BLaER1 (cell line): ENCODE measurements at regions not wholly inside any gene's neighbourhood (a gene's known extent, or its start where the extent isn't known, plus 50 kb on each side); places are given as distances from the start of the nearest gene placed in this dataset.
"Not testable (repeated sequence)": the region's sequence is repeated elsewhere in the genome, so short reads cannot be mapped to it uniquely, and the experiment has no call there.

Experiments used
- H3K27ac ChIP-seq: shearing (Covaris generic); formaldehyde crosslinking; 2 replicates; pipeline ENCODE4 v1.8.1; 2022
- H3K27me3 ChIP-seq: shearing (Covaris generic); formaldehyde crosslinking; 2 replicates; pipeline ENCODE4 v1.8.1; 2022
- H3K36me3 ChIP-seq: shearing (Covaris generic); formaldehyde crosslinking; 2 replicates; pipeline ENCODE4 v1.8.1; 2022
- H3K4me1 ChIP-seq: shearing (Covaris generic); formaldehyde crosslinking; 2 replicates; pipeline ENCODE4 v1.8.1; 2022
- H3K4me2 ChIP-seq: shearing (Covaris generic); formaldehyde crosslinking; 2 replicates; pipeline ENCODE4 v1.8.1; 2022
- H3K4me3 ChIP-seq: shearing (Covaris generic); formaldehyde crosslinking; 2 replicates; pipeline ENCODE4 v1.8.1; 2022
- H3K9ac ChIP-seq: shearing (Covaris generic); formaldehyde crosslinking; 2 replicates; pipeline ENCODE4 v1.8.1; 2022
- H3K9me3 ChIP-seq: shearing (Covaris generic); formaldehyde crosslinking; 2 replicates; pipeline ENCODE4 v1.8.1; 2022
- H4K20me1 ChIP-seq: shearing (Covaris generic); formaldehyde crosslinking; 2 replicates; pipeline ENCODE4 v1.8.1; 2022
- Cebpa-rat ChIP-seq: shearing (Covaris generic); IDR thresholded peaks from 2 replicates; pipeline ENCODE4 v1.8.1; 2022

GRCh38 chr16:47877166-47877565, 278.6 kb downstream of the ABCC12 start:
- Histone ChIP-seq H3K4me3 (no peak overlapping the region), H3K9ac (no peak overlapping the region), H3K9me3 (no peaks in the 10 kb centered on the region), H4K20me1 (no peaks in the 10 kb centered on the region), H3K4me2 (no peak overlapping the region), H3K27me3 (no peaks in the 10 kb centered on the region), H3K27ac (no peak overlapping the region), H3K4me1 (no peaks in the 10 kb centered on the region), H3K36me3 (no peaks in the 10 kb centered on the region)
- TF ChIP-seq Cebpa-rat = no peak

GRCh38 chr16:47876511-47876910, 279.3 kb downstream of the ABCC12 start:
- TF ChIP-seq Cebpa-rat = no peak
- no peaks in the 10 kb centered on the region for H3K4me1 ChIP-seq
- no peaks in the 10 kb centered on the region for H3K27me3 ChIP-seq
- no peaks in the 10 kb centered on the region for H3K36me3 ChIP-seq
- no peak overlapping the region for H3K9ac ChIP-seq
- H4K20me1 ChIP-seq = no peaks in the 10 kb centered on the region
- no peak overlapping the region for H3K27ac ChIP-seq
- no peak overlapping the region for H3K4me2 ChIP-seq
- no peak overlapping the region for H3K4me3 ChIP-seq
- no peaks in the 10 kb centered on the region for H3K9me3 ChIP-seq

- Histone ChIP-seq H3K27ac (no peak overlapping the region), H4K20me1 (no peaks in the 10 kb centered on the region), H3K9ac (no peak overlapping the region), H3K36me3 (no peaks in the 10 kb centered on the region), H3K4me1 (no peaks in the 10 kb centered on the region), H3K9me3 (no peaks in the 10 kb centered on the region), H3K27me3 (no peaks in the 10 kb centered on the region), H3K4me3 (no peak overlapping the region), H3K4me2 (no peak overlapping the region)
- no peak for TF ChIP-seq Cebpa-rat
Measured at GRCh38 chr16:47873434-47873833, 282.4 kb downstream of the ABCC12 start.

DNA sequence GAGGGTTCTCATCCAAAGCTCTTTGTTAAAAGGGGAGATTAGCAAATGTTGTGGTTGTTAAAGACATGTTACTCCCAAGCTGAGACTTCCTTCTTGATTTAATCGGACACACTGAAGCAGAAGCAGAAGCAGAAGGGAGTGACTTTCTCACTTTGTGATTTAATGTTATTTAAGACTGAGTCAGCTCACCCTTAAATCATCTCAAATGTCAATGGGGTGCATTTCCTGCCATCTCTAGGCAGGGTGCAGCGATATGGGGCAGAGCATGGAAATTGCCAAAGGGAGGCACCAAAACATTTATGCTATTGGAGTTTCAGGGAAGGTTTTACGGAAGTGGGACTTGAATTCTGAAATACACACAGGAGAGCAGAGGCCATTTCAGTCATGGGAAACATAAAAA, 283.6 kb downstream of the ABCC12 start:
- Histone ChIP-seq H3K9me3 (peaks cover 5% of the 10 kb centered on the region; the same call in 1 of the 2 replicates), H3K4me2 (no peak overlapping the region), H3K4me3 (no peak overlapping the region), H3K27ac (no peak overlapping the region), H3K36me3 (no peaks in the 10 kb centered on the region), H3K4me1 (no peaks in the 10 kb centered on the region), H3K9ac (no peak overlapping the region), H4K20me1 (no peaks in the 10 kb centered on the region), H3K27me3 (no peaks in the 10 kb centered on the region)
- TF ChIP-seq Cebpa-rat = no peak

GRCh38 chr16:47866423-47866822, 289.4 kb downstream of the ABCC12 start:
- H3K4me1 ChIP-seq = no peaks in the 10 kb centered on the region
- H3K27me3 ChIP-seq = no peaks in the 10 kb centered on the region
- H4K20me1 ChIP-seq = no peaks in the 10 kb centered on the region
- H3K9me3 ChIP-seq = peaks cover 5% of the 10 kb centered on the region; the same call in 1 of the 2 replicates
- H3K9ac ChIP-seq = no peak overlapping the region
- H3K4me2 ChIP-seq = no peak overlapping the region
- no peak for TF ChIP-seq Cebpa-rat
- H3K4me3 ChIP-seq = no peak overlapping the region
- H3K36me3 ChIP-seq = no peaks in the 10 kb centered on the region
- no peak overlapping the region for H3K27ac ChIP-seq

DNA sequence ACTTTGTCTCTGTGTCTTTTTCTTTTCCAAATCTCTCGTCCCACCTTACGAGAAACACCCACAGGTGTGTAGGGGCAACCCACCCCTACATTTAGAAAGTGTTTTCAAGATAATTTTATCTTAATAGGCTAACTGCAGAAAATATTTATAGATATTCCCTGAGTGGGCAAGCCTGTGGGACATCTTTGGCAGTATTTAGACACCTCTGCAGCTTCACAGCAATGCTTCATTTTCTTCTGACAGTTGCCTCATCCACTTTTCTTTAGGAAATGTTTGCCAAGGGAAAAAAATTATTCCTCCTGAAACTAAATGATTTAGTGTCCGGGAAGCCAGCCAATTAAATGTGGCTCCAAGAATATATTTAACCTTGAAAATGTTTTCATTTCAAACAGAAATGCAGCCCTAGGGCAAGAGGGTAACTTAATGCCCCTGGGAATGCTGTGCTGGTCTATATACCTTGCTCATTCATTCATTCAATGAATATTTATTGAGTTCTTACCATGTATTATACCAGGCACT, 290.4 kb downstream of the ABCC12 start:
- TF ChIP-seq Cebpa-rat = no peak
- Histone ChIP-seq H3K27ac (no peak overlapping the region), H3K9me3 (peaks cover 5% of the 10 kb centered on the region; the same call in 1 of the 2 replicates), H3K9ac (no peak overlapping the region), H3K36me3 (no peaks in the 10 kb centered on the region), H3K27me3 (no peaks in the 10 kb centered on the region), H3K4me1 (no peaks in the 10 kb centered on the region), H4K20me1 (no peaks in the 10 kb centered on the region), H3K4me2 (no peak overlapping the region), H3K4me3 (no peak overlapping the region)

- H3K4me3 ChIP-seq, H3K4me2 ChIP-seq, H3K9ac ChIP-seq, H3K27ac ChIP-seq, H4K20me1 ChIP-seq, H3K4me1 ChIP-seq, H3K27me3 ChIP-seq, H3K9me3 ChIP-seq, H3K36me3 ChIP-seq: not testable (repeated sequence)
Measured at GRCh38 chr16:47864262-47864661, 291.5 kb downstream of the ABCC12 start.

DNA sequence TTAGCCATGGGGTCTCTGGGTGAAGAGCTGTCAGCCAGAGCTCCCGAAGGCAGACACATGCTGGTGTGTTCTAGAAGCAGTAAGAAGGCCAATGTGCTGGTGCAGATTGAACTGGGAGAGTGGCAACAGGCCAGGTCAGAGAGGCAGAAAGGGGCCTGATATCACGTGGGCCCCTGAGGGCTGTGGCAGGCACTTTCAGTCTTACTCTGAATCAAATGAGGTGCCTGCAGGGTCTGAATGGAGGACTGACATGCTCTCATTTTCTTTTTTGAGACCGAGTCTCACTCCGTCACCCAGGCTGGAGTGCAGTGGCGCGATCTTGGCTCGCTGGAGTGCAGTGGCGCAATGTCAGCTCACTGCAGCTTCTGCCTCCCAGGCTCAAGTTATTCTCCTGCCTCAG, 293.8 kb downstream of the ABCC12 start:
- TF ChIP-seq Cebpa-rat = no peak
- H3K36me3 ChIP-seq = no peaks in the 10 kb centered on the region
- no peak overlapping the region for H3K4me2 ChIP-seq
- no peaks in the 10 kb centered on the region for H4K20me1 ChIP-seq
- H3K4me1 ChIP-seq = no peaks in the 10 kb centered on the region
- no peak overlapping the region for H3K27ac ChIP-seq
- no peaks in the 10 kb centered on the region for H3K9me3 ChIP-seq
- no peaks in the 10 kb centered on the region for H3K27me3 ChIP-seq
- no peak overlapping the region for H3K9ac ChIP-seq
- no peak overlapping the region for H3K4me3 ChIP-seq

- no peaks in the 10 kb centered on the region for H3K36me3 ChIP-seq
- H3K27me3 ChIP-seq = no peaks in the 10 kb centered on the region
- no peak overlapping the region for H3K9ac ChIP-seq
- no peak for TF ChIP-seq Cebpa-rat
- no peaks in the 10 kb centered on the region for H3K9me3 ChIP-seq
- no peaks in the 10 kb centered on the region for H3K4me1 ChIP-seq
- H4K20me1 ChIP-seq = no peaks in the 10 kb centered on the region
- H3K4me2 ChIP-seq = no peak overlapping the region
- no peak overlapping the region for H3K27ac ChIP-seq
- H3K4me3 ChIP-seq = no peak overlapping the region
Measured at GRCh38 chr16:47858333-47858982, 297.3 kb downstream of the ABCC12 start.

DNA sequence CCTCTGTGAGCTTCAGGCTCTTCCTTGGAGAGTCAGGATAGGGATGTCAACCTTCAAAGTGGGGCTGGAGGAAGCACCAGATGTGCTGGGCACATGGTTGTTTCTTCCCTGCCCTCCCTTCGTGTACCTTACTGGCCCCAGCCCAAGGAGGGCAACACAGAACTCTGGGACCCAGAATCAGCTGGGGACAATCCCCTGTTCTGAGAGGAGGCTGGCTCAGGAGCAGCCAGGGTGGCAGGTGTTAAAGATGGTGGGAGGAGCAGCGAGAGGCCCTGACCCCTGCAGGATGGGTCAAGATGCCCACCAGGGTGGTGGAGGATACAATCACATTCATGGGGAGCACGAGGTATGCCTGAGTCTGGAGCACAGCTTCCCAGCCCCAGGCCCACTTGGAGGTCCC, 300.4 kb downstream of the ABCC12 start:
- Histone ChIP-seq H3K27ac (no peak overlapping the region), H3K4me2 (no peak overlapping the region), H3K4me1 (no peaks in the 10 kb centered on the region), H3K9ac (no peak overlapping the region), H3K27me3 (no peaks in the 10 kb centered on the region), H3K36me3 (no peaks in the 10 kb centered on the region), H3K9me3 (no peaks in the 10 kb centered on the region), H3K4me3 (no peak overlapping the region), H4K20me1 (no peaks in the 10 kb centered on the region)
- TF ChIP-seq Cebpa-rat = no peak

GRCh38 chr16:47854737-47855136, 301.1 kb downstream of the ABCC12 start:
- Histone ChIP-seq H3K36me3 (no peaks in the 10 kb centered on the region), H3K9ac (no peak overlapping the region), H3K27me3 (no peaks in the 10 kb centered on the region), H3K9me3 (no peaks in the 10 kb centered on the region), H3K27ac (no peak overlapping the region), H4K20me1 (no peaks in the 10 kb centered on the region), H3K4me1 (no peaks in the 10 kb centered on the region), H3K4me3 (no peak overlapping the region), H3K4me2 (no peak overlapping the region)
- no peak for TF ChIP-seq Cebpa-rat
